Hepatocyte (in vitro differentiated cells): ENCODE measurements at regions not wholly inside any gene's neighbourhood (a gene's known extent, or its start where the extent isn't known, plus 50 kb on each side); places are given as distances from the start of the nearest gene placed in this dataset.

Experiments
- EZH2 ChIP-seq: fragments of 200-600 bp; sonication (generic); IDR thresholded peaks from 2 replicates; pipeline ENCODE4 v1.6.1; 2016; ENCODE audit warnings: antibody characterized with exemption, mild to moderate bottlenecking, borderline replicate concordance
- EZH2phosphoT487 ChIP-seq: fragments of 200-600 bp; sonication (generic); IDR thresholded peaks from one replicate; pipeline ENCODE4 v1.6.1; 2018; ENCODE audit warnings: antibody characterized with exemption, mild to moderate bottlenecking, low read depth, moderate library complexity; ENCODE audit not compliant: unreplicated experiment, severe bottlenecking
- TF ChIP-seq, protein P1 (sequence below): fragments of 200-600 bp; sonication (generic); IDR thresholded peaks from 2 replicates; pipeline ENCODE4 v1.5.1; 2016; ENCODE audit warnings: antibody characterized with exemption, mild to moderate bottlenecking; ENCODE audit not compliant: poor library complexity

DNA sequence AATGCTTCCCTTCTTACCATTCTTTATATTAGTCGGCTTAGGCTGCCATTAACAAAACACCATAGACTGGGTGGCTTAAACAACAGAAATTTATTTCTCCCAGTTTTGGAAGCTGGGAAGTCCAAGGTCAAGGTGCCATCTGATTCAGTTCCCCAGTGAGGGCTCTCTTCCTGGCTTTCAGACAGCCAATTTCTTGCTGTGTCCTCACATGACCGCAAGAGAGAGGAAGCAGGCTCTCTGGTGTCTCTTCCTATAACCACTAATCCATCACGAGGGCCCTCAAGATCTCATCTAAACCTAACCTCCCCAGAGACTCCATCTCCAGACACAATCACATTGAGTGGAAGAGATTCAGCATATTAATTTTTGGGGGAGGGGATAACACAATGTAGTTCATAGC lies 193.0 kb upstream of the SGK1 start:
- TF ChIP-seq, protein P1, sequence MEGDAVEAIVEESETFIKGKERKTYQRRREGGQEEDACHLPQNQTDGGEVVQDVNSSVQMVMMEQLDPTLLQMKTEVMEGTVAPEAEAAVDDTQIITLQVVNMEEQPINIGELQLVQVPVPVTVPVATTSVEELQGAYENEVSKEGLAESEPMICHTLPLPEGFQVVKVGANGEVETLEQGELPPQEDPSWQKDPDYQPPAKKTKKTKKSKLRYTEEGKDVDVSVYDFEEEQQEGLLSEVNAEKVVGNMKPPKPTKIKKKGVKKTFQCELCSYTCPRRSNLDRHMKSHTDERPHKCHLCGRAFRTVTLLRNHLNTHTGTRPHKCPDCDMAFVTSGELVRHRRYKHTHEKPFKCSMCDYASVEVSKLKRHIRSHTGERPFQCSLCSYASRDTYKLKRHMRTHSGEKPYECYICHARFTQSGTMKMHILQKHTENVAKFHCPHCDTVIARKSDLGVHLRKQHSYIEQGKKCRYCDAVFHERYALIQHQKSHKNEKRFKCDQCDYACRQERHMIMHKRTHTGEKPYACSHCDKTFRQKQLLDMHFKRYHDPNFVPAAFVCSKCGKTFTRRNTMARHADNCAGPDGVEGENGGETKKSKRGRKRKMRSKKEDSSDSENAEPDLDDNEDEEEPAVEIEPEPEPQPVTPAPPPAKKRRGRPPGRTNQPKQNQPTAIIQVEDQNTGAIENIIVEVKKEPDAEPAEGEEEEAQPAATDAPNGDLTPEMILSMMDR: no peak
- no peak for TF ChIP-seq EZH2phosphoT487
- no peak for TF ChIP-seq EZH2
